Frontal cortex (tissue), 3 donors: ENCODE measurements at regions not wholly inside any gene's neighbourhood (a gene's known extent, or its start where the extent isn't known, plus 50 kb on each side); places are given as distances from the start of the nearest gene placed in this dataset.

Experiments used
- DNase-seq, 2 donors: peaks; one replicate each; pipeline ENCODE4 v3.0.0; 2012; ENCODE audit warnings: low spot score in 2 of 2
- FAIRE-seq: peaks from 2 replicates; lab custom pipeline; 2012; peaks lifted over from hg19 to GRCh38; lab: Jason Lieb, UNC
- donor health status: control.
- donor health status: control.
- donor health status: control.

GRCh38 chr16:86978445-86979030 is 338.7 kb downstream of the C16orf95 start:
- DNase-seq (no peak), FAIRE-seq (no peak)

- DNase-seq (no peak), FAIRE-seq (no peak)
These were observed 338.1 kb downstream of the C16orf95 start for GRCh38 chr16:86979061-86979460.

GRCh38 chr16:86979984-86980553 is 337.1 kb downstream of the C16orf95 start:
- FAIRE-seq (no peak), DNase-seq (no peak)

- DNase-seq (no peak), FAIRE-seq (no peak)
These were observed 336.5 kb downstream of the C16orf95 start for GRCh38 chr16:86980644-86981043.

- FAIRE-seq = no peak
- DNase-seq = no peak
These were observed 334.9 kb downstream of the C16orf95 start for GRCh38 chr16:86982347-86982596.

- DNase-seq (no peak), FAIRE-seq (no peak)
These were observed 334.3 kb downstream of the C16orf95 start for GRCh38 chr16:86982912-86983311.

- no peak for DNase-seq
- no peak for FAIRE-seq
These were observed 333.6 kb downstream of the C16orf95 start for GRCh38 chr16:86983621-86984020.

- no peak for DNase-seq
- no peak for FAIRE-seq
These were observed 332.8 kb downstream of the C16orf95 start for GRCh38 chr16:86984343-86984742.

- FAIRE-seq (no peak), DNase-seq (no peak)
These were observed 332.1 kb downstream of the C16orf95 start for GRCh38 chr16:86984991-86985647.

- FAIRE-seq (no peak), DNase-seq (no peak)
These were observed 331.6 kb downstream of the C16orf95 start for GRCh38 chr16:86985648-86986015.

GRCh38 chr16:86986136-86986535 is 331.1 kb downstream of the C16orf95 start:
- FAIRE-seq (no peak), DNase-seq (no peak)

GRCh38 chr16:86986809-86987487 is 330.2 kb downstream of the C16orf95 start:
- FAIRE-seq (no peak), DNase-seq (no peak)

GRCh38 chr16:86987746-86988670 is 329.2 kb downstream of the C16orf95 start:
- DNase-seq (no peak), FAIRE-seq (no peak)

- DNase-seq (no peak), FAIRE-seq (no peak)
These were observed 328.1 kb downstream of the C16orf95 start for GRCh38 chr16:86988920-86989696.

GRCh38 chr16:86990451-86990850 is 326.7 kb downstream of the C16orf95 start:
- no peak for FAIRE-seq
- no peak for DNase-seq

- FAIRE-seq = no peak
- no peak for DNase-seq
These were observed 325.5 kb downstream of the C16orf95 start for GRCh38 chr16:86991679-86992078.

- no peak for DNase-seq
- FAIRE-seq = no peak
These were observed 324.6 kb downstream of the C16orf95 start for GRCh38 chr16:86992587-86992986.

GRCh38 chr16:86993426-86994110 is 323.6 kb downstream of the C16orf95 start:
- FAIRE-seq = no peak
- no peak for DNase-seq

- no peak for FAIRE-seq
These were observed 323.0 kb downstream of the C16orf95 start for GRCh38 chr16:86994215-86994614.

More at GRCh38 chr16:86994215-86994614, 323.0 kb downstream of the C16orf95 start:
- no peak for DNase-seq
